NCI-H69 (cell line): ENCODE measurements at regions not wholly inside any gene's neighbourhood (a gene's known extent, or its start where the extent isn't known, plus 50 kb on each side); places are given as distances from the start of the nearest gene placed in this dataset.
"Not testable (repeated sequence)": the region's sequence is repeated elsewhere in the genome, so short reads cannot be mapped to it uniquely, and the experiment has no call there.

Experiments
- DNase-seq: peaks from one replicate; lab custom pipeline; 2025; lab: John Stamatoyannopoulos, UW

DNA sequence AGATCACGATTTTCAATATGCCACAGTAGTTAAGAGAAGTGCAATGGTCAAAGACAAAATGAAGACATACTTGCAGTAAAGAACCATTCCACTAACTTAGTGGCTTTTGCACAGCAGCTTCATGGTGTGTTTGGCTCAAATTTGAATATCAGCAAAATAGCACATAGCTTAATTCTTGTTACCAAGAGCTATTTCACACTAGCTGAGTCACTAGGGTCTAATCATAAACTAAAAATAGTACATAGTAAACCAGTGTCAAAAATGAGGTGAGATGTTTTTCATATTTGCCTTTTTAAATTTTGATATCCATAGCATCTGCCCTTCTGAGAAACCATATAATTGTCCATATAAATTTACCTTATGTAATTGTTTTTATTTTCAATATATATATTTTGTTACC is 325.0 kb upstream of the LUZP2 start:
- no peak for DNase-seq

GRCh38 chr11:24181395-24182047 is 315.3 kb upstream of the LUZP2 start:
- peak; percentile 88 for DNase-seq

- not testable (repeated sequence) for DNase-seq
These were observed 311.3 kb upstream of the LUZP2 start for GRCh38 chr11:24185535-24185934.

DNA sequence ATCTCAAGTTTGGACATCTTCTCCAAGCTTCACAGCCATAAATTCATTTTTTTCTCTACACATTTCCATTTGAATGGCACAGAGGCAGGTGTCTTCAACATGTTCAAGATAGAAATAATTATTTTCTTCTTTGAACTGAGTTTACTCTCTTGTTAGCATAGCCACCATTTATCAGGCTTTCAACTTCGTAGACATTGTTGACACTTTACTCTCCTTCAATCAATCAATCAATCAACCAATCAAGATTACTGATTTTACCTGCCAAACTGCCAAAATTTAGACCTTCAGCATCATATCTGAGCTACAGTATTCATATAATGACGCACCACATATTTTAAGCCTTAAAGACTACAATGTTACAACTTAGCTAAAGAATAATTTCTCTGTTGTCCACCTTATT is 300.1 kb upstream of the LUZP2 start:
- no peak for DNase-seq

DNA sequence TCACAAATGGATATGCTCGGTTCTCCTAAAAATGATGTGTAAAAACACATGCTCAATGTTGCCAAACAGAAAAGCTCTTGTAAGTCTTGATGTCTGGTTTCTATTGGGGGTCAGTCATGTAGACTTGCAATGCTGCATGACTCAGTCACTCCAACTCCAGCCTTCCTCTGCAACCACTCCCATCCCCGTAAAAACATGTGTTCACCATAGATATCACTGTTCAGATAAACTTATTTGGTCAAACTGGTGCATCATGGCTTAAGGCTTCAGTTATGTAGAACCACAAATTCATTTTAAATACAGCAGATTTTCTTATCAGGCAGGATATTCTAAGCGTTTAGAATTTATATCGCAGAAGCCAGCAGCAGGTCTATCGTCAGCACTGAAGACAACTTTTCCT is 298.4 kb upstream of the LUZP2 start:
- no peak for DNase-seq

- no peak for DNase-seq
These were observed 297.4 kb upstream of the LUZP2 start for GRCh38 chr11:24199461-24199860.

GRCh38 chr11:24206030-24206429 is 290.8 kb upstream of the LUZP2 start:
- DNase-seq: peak; percentile 79

GRCh38 chr11:24206511-24206910 is 290.3 kb upstream of the LUZP2 start:
- no peak for DNase-seq

GRCh38 chr11:24216488-24216887 is 280.4 kb upstream of the LUZP2 start:
- no peak for DNase-seq

GRCh38 chr11:24217319-24217718 is 279.5 kb upstream of the LUZP2 start:
- not testable (repeated sequence) for DNase-seq

DNA sequence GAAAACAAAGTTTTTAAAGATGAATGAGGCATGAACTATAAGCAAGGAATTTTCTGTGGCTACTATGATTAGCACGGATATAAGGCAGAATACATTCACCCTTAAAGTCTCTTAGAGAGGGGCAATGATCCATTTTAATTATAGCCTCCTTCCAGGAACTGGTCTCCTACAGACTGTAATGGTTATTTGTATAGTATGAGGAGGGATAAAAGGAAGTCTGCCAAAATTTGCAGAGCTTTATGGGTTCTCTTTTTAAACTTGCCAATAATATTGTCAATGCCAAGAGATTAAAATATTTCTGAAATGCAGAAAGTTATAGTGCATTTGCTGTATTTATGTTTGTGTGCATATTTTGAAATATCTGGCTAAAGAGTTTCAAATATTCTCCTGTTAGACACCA is 271.4 kb upstream of the LUZP2 start:
- DNase-seq: peak; percentile 83

DNA sequence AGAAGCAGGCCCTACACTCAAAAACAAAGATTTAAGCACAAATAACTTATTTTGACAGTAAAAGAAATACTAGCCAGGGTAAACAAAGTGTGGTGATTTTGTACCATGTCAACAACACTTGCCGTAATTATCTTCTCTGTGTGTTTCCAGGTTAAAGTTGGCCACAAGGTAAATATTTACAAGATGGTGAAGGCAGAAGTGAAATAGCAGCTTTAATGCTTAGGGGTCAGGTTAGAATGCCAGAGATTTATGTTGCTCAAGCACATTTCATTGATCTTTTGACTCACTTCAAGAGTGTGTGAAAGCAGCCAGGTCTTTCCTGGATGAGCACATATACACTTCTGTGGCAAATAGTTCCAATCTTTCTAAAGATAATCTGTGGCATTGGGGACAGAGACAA is 270.2 kb upstream of the LUZP2 start:
- DNase-seq: peak; percentile 92

GRCh38 chr11:24233041-24233440 is 263.8 kb upstream of the LUZP2 start:
- no peak for DNase-seq

DNA sequence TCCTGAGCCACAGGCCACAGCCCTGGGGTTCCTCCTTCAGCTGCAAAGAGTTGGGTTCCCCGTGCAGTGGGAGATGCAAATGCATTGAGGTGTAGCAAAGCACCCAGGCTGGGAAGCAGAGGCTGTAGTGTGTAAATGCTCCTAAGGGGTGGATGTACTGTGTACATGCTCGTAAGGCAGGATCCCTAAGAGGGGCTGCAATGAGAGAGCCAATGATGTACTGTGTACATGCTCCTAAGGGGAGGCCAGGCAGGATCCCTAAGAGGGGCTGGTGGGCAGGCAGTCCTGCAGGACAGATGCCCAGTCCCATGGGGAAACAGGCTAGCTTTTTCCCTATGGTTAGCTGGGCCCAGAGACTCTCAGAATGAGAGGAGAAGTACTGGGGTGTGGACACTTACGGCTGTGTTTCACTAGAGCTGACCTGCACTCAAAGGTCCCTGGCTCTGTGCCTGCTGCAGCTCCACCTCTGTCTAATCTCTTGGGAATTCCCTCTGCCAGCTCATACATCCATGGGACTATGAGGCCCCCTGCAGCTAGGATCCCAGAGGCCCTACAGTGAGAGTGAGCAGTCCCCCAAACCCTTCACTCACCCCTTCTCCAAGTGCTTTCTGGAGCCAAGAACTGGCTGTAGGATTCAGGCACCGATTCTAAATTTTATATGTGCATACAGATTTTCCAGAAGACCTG is 261.9 kb upstream of the LUZP2 start:
- peak; percentile 64 for DNase-seq

- peak; percentile 14 for DNase-seq
These were observed 257.8 kb upstream of the LUZP2 start for GRCh38 chr11:24238771-24239645.

DNA sequence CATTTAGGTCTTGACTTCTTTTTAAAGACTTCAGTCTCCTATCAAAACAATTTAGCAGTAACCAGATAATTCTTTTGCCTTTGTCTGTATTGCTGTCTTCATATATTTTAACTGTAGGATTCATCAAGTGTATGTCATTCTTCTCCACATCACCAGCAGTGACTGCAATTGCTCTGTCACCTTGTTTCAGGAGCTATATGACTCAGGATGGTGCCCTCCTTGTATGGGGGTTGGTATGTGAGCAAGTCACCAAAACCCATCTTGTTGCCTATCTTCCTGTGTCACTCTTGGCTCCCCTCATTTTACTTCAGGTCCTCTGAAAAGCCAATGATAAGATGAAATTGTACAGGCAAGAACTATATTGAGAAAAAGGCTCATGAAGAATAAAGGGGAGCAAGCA is 256.9 kb upstream of the LUZP2 start:
- DNase-seq: no peak

DNA sequence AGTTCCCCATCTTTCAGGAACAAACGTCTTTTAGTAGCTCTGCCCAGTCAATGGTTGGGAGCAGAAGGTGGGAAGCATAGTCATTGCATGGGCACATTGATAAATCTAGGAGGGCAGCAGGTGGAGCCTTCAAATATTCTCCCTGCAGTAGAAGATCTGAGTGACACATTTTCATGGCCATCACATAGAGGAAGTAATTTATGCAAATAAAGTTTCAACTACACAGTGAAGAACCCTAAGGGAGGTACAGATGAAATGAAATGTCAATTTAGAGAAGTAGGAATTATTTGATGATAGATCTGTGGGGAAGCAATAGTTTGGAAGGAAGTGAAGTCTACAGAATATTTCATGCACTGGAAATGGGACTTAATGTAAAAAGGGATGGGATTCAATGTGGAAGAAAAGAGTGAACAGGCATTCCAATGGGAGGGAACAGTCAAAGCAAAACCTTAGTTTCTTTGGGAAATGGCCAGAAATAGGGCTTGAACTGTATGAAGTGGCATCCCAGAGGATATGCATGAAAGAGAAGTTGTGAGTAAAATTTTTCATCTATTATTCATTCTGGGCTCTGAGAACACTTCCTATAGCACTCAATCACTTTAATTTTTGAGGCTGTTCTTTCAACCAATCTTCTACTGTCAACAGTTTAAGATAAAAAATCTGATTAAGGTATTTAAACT is 256.2 kb upstream of the LUZP2 start:
- DNase-seq: no peak

DNA sequence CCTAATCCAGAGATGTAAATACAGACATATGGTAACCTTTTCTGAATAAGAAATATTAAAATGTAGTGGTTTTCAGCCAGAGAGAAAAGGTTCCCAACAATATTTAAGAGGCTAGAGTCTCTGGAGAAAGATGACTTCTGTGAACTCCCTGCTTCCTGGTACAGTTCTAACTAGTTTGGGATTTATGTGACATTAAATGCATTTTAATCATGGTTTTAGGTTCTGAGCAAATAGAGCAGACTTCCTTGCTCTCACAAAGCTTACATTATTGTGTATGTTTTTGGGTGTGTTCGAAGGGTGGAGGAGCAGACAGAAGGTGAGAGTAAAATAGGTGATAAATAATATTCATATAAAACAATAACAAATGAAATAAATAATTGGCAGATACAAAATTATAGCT is 250.1 kb upstream of the LUZP2 start:
- DNase-seq: peak; percentile 75

DNA sequence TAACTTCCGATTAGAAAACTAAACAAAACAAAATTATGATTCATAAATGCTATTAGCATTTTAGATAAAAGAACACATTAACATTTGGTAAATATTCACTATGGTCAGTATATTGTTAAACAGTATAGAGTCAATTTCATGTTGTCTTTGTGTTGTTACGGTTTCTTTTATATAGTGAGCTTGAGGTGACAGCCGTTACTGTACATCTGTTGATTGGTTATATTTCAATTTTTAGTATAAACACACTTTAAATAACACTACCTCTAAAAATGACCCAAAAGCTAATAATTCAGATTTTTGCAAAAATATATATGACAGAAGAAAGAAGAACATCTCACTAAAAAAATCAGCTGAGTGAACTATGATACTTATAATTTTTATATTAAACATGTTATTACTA is 249.0 kb upstream of the LUZP2 start:
- DNase-seq: no peak

DNA sequence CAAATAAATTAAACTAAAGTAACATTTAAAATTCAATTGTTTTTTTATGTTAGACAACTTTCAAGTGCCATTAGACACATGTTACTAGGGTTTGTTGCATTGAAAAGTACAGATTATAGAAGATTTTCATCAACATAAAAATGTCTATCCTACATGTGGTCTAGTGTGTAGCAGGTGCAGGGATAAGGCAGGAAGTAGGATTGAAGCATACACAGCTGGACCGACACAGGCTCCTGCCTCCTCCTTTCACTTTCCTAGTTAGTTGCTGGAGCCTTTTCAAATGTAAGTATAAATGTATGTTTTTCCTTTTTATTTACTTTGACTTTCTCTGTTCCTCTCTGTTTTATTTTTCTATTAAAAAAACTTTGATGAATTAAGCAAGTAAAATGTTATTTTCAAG is 246.9 kb upstream of the LUZP2 start:
- DNase-seq: peak; percentile 19

DNA sequence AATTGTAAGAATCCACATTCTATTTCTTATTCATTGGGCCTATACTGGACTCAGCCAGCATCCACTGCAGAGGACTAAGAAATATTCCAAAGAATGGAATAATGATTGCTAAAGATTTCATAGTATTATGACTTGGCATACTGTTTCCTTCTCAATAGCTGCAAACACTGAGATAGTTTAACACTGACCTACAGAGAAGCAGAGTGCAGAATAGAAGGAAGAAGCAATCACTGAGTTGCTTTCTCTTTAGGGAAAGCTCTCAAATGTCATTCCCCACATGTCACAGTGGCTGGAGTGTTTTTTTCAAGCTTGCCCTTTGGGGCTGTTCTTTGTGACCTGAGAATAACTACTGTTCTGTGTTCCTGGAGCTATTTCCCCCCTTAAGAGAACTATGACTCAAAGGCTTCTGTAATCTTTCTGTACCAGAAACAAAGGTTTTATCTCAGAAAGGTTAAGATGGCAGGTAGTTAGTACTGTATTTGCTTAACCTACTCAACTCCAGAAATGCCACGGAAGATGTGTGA is 243.6 kb upstream of the LUZP2 start:
- DNase-seq: peak; percentile 19

- no peak for DNase-seq
These were observed 232.0 kb upstream of the LUZP2 start for GRCh38 chr11:24264868-24265267.
